ENCODE measurements at regions not wholly inside any gene's neighbourhood (a gene's known extent, or its start where the extent isn't known, plus 50 kb on each side); places are given as distances from the start of the nearest gene placed in this dataset.

- RAD21 ChIA-PET (ENCODE audit: low non-redundant PET in 1 of 2, low total read pairs in 2 of 2, uncharacterized antibody in 2 of 2, unreplicated experiment in 2 of 2) = no interaction called here
These were observed 469.0 kb upstream of the BRINP1 start for GRCh38 chr9:119838210-119838609.

More at GRCh38 chr9:119838210-119838609, 469.0 kb upstream of the BRINP1 start:
- Histone ChIP-seq H4K20me1 (ENCODE audit: insufficient read depth) (no peaks in the 10 kb centered on the region), H3K27ac (ENCODE audit: low read depth, low read length) (no peak overlapping the region), H3K4me1 (ENCODE audit: control insufficient read depth in 1 of 2, insufficient read depth in 2 of 2, low read length in 2 of 2) (no peaks in the 10 kb centered on the region), H3K36me3 (ENCODE audit: control insufficient read depth in 1 of 2, insufficient read depth in 2 of 2, low read length in 2 of 2) (no peaks in the 10 kb centered on the region), H3K27me3 (ENCODE audit: insufficient read depth, low read length) (no peaks in the 10 kb centered on the region), H3K9me3 (ENCODE audit: control insufficient read depth in 1 of 2, insufficient read depth in 1 of 2, low read depth in 1 of 2, low read length in 2 of 2) (no peaks in the 10 kb centered on the region), H3K79me2 (ENCODE audit: insufficient read depth, low read length) (no peaks in the 10 kb centered on the region), H3K9ac (ENCODE audit: low read length) (no peak overlapping the region), H3K9me2 (ENCODE audit: insufficient read depth) (no peaks in the 10 kb centered on the region), H2AFZ (ENCODE audit: low read depth, low read length, poor library complexity, severe bottlenecking) (no peak overlapping the region), H3K4me2 (ENCODE audit: low read length) (no peak overlapping the region), H3K4me3 (replicated peaks in 1 of 2; ENCODE audit: low read depth in 1 of 2, low read length in 2 of 2) (no peak overlapping the region)
- ATAC-seq (no peak), DNase-seq (ENCODE audit: low read depth, low spot score) (no peak)
- intact Hi-C loops (cut with micrococcal nuclease) = no loop called here
- TF ChIP-seq CTCF (IDR thresholded peaks at IDR 0.05 in 2 of 3, conservative IDR thresholded peaks at IDR 0.05 in 1 of 3; ENCODE audit: borderline replicate concordance in 1 of 3, insufficient read depth in 1 of 3, low read depth in 2 of 3, low read length in 2 of 3) (no peak), POLR2A (IDR thresholded peaks at IDR 0.05; ENCODE audit: borderline replicate concordance, extremely low read depth, insufficient read depth, insufficient read length) (no peak), SIN3A (IDR thresholded peaks at IDR 0.05; ENCODE audit: low read depth) (no peak), ATF3 (IDR thresholded peaks at IDR 0.05) (no peak), ELF1 (IDR thresholded peaks at IDR 0.05; ENCODE audit: borderline replicate concordance, low read depth) (no peak)
- BruUV-seq (replicated peaks) = no TSS peak
- CTCF ChIA-PET = no interaction called here
- POLR2A ChIA-PET = no interaction called here

All from HCT116 (cell line).